Epithelial cell of esophagus (primary cell): ENCODE measurements at regions not wholly inside any gene's neighbourhood (a gene's known extent, or its start where the extent isn't known, plus 50 kb on each side); places are given as distances from the start of the nearest gene placed in this dataset.

ENCODE experiments used
- DNase-seq: peaks from one replicate; pipeline ENCODE4 v3.0.0; 2010; ENCODE audit warnings: low read depth
- H3K4me3 ChIP-seq: 2 replicates; pipeline ENCODE4 v1.5.1; 2011; ENCODE audit warnings: mild to moderate bottlenecking, low read length, control low read depth
- TF ChIP-seq, protein P1 (sequence below): IDR thresholded peaks from 2 replicates; pipeline ENCODE4 v1.5.1; 2011; ENCODE audit warnings: low read depth, mild to moderate bottlenecking, low read length, control low read depth, inconsistent platforms; ENCODE audit not compliant: insufficient read depth; ENCODE audit errors: missing control alignments

- DNase-seq, result no peak
- TF ChIP-seq, protein P1, sequence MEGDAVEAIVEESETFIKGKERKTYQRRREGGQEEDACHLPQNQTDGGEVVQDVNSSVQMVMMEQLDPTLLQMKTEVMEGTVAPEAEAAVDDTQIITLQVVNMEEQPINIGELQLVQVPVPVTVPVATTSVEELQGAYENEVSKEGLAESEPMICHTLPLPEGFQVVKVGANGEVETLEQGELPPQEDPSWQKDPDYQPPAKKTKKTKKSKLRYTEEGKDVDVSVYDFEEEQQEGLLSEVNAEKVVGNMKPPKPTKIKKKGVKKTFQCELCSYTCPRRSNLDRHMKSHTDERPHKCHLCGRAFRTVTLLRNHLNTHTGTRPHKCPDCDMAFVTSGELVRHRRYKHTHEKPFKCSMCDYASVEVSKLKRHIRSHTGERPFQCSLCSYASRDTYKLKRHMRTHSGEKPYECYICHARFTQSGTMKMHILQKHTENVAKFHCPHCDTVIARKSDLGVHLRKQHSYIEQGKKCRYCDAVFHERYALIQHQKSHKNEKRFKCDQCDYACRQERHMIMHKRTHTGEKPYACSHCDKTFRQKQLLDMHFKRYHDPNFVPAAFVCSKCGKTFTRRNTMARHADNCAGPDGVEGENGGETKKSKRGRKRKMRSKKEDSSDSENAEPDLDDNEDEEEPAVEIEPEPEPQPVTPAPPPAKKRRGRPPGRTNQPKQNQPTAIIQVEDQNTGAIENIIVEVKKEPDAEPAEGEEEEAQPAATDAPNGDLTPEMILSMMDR, result no peak
- H3K4me3 ChIP-seq, result no peak overlapping the region
Measured at GRCh38 chr6:113128661-113129060, 728.5 kb upstream of the MARCKS start.

DNA sequence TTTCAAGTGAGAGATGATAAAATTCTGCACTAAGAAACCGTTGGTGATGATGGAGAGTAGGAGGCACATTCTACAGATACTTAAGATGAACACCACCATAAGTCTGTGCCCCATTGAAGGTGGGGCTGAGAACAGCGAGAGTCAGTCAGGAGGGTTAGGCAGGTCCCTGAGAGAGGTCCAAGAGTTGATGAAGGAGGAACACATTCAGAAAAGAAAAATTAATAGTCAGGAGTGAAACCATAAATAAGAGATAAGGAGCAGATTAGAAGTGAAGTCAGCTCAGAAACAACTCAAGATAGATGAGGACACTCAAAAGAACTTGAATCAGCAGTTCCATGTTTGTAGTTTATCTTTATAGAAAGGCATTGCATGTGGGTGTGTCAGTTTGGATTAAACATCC, 727.2 kb upstream of the MARCKS start:
- no peak for DNase-seq

DNA sequence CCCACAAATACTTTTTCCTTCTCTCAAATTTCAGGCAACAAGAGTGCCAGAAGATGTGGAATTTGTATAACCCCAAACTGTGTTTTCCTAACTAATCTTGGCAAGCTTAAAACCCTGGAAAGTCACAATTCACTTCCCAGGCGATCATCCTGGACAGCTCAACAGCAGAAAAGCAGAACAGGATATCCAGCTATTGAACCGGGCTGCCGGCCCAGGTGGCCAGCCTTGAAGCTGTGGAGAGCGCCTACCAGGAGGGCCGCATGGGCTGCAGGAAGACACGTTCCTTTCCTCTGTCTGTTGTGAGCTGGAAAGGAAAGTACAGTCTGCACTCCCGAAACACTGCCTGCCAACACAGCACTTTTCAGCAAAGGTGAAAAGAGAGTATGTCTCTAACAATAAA, 719.7 kb upstream of the MARCKS start:
- no peak for DNase-seq
- TF ChIP-seq, protein P1, result no peak
- no peak overlapping the region for H3K4me3 ChIP-seq

More for the DNA sequence above, 727.2 kb upstream of the MARCKS start:
- no peak overlapping the region for H3K4me3 ChIP-seq
- TF ChIP-seq, protein P1, result no peak

DNA sequence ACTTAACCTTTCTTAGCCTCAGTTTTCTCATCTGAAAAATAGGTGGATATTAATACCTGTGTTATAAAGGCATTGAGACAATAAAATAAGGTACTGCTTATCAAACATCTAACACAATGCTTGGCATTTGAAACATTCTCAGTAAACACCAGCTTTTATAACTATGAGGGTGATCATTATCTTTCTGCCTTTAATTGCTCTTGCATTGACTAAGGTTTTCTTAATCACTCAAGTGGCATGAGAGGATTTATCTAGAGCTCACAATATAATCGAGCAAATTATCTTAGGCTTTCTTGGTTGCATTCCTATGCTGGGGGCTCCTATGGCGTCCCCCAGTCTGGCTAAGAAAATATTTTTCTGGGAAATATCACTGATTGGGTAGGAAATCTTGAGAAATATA, 716.4 kb upstream of the MARCKS start:
- TF ChIP-seq, protein P1, result no peak
- no peak for DNase-seq
- H3K4me3 ChIP-seq, result no peak overlapping the region

DNA sequence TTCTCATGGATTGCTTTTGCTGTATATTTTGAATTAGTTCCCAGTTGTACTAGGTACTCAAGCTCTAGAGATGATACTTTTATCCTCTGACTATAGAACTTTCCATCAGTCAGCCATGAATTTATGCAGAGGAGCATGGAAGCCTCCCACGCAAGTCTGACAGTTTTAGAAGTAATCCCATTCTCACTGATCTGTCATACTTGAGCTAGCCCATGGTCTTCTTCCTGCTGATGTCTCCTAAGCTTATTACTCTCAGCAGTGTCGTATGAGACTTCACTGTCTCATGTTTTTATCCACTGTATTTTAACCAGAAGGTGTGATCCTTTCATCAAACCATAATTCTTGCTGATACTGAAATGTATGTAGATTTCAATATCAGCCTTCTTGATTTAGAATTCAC, 715.2 kb upstream of the MARCKS start:
- DNase-seq, result no peak
- TF ChIP-seq, protein P1, result no peak
- H3K4me3 ChIP-seq, result no peak overlapping the region

DNA sequence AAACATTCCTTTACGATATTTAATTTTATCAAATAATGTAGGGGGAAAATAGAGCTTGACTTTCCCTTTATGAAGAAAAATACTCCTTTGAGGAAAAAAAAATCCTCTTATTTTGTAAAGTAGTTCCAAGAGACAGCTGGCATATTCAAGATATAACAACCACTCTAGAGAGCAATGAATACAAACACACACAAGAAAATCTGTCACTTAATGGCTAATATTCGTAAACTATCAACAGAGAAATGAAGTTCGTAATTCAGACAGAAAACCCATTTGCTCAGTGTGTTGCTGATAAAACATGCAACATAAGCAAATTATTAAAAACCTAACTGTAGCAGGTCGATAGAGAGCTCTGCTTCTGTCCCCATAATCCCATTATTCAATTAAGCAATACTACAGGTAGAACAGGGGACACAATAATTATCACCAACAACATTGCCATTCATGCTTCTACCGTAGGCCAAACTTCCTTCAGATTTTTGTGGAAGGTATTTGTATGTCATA, 714.4 kb upstream of the MARCKS start:
- no peak overlapping the region for H3K4me3 ChIP-seq
- DNase-seq, result no peak
- TF ChIP-seq, protein P1, result no peak

GRCh38 chr6:113143206-113143605, 713.9 kb upstream of the MARCKS start:
- no peak overlapping the region for H3K4me3 ChIP-seq
- TF ChIP-seq, protein P1, result no peak
- no peak for DNase-seq
